HG02870 (cell line): ENCODE measurements at regions not wholly inside any gene's neighbourhood (a gene's known extent, or its start where the extent isn't known, plus 50 kb on each side); places are given as distances from the start of the nearest gene placed in this dataset.
A peak's percentile ranks its signal among the peaks of the same experiment; 100 is the strongest.
"Not testable (repeated sequence)": the region's sequence is repeated elsewhere in the genome, so short reads cannot be mapped to it uniquely, and the experiment has no call there.

Experiments
- ATAC-seq: cut with Tn5 transposase; IDR thresholded peaks from one replicate; pipeline ENCODE4 v1.9.1; 2021; ENCODE audit warnings: mild to moderate bottlenecking, moderate library complexity; ENCODE audit not compliant: unreplicated experiment

DNA sequence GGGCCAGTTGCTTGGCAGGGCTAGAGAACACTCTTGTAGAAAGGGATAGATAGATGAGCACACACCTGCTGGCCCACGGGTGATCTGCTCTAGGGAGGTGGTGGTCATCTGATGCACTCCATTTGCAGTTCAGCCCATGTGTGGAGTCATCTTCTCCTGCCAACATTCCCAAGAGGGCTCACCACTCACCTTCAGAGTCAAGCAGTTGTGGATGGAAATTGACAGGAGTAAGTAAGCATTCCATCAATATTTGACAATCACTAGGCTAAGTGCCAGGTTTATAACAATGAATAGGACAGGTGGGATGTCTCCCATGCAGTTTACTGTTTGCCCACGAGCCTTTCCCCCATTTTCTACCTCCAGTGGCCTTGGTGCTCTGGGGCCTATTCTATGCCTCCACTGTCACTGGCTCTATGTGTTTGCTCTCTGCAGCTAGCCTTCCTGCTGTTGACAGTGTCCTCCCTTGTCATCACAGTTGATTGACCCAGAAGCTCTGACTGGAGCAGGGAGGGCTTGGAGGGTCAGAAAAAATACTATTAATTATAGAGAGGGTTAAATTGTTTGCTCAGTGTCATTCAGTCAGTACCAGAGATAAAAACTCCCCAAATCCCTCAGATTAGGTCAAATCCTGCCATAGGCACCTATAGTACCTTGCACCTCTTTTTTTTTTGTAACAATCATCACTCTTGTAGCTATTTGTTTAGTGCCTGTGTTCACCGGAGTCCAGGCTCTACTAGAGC lies 134.6 kb upstream of the PZP start:
- no peak for ATAC-seq

- no peak for ATAC-seq
Observed at GRCh38 chr12:9341260-9341585, 133.0 kb upstream of the PZP start.

DNA sequence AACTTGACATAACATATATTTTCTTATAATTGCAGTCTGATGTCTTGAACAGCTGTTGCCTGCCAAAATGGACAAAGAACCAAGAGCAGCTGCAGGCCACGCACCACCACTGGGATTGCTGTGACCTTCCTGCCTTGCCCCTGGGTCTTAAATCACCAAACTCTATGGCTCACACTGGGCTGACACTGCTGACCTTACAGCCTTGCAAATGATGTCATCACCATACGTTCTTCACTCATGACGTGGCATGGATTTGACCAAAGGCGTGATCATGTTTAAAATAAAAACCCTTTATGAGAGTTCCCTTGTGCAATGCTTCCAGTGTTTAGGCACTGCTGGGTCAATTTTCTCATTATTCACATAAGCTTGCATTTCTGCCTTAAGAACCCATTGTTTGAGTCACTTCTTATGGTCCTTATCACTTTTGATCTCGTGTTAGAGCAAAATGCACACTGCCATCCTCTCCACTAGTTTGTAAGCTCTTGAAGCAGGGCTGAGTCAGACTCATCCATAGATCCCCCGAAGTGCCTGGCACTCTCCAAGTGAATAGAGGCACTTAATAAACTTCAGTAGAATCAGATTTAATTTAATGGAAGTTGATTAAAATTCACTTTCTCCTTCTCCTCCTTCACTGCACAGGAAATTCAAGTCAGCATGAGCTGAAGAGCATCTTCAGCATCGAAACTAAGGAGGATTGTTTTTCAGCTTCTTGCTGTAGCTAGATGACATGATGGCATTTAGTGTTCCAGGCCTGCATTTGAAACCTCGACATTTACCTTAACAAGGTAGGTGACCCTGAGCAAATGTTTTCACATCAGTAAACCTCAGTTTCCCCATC lies 132.4 kb upstream of the PZP start:
- no peak for ATAC-seq

DNA sequence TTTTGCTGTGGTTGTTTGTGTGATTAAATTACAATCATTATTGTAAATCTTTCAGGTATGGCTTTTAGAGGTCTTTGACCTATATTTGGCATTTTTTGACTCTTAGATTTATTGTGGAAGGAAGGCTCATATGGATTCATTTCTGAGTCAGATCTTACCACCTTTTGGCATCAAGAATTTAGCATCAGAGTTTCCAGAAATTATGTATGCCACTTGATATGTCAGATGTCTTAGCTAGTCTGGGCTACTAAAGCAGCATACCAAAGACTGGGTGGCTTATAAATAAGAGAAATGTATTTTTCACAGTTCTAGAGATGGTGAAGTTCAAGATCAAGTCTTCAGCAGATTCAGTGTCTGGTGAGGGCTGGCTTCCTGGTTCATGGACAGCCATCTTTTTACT lies 129.5 kb upstream of the PZP start:
- ATAC-seq: no peak

GRCh38 chr12:9336375-9337011 lies 128.3 kb upstream of the PZP start:
- ATAC-seq: not testable (repeated sequence)

- no peak for ATAC-seq
Observed at GRCh38 chr12:9335867-9336266, 127.7 kb upstream of the PZP start.

DNA sequence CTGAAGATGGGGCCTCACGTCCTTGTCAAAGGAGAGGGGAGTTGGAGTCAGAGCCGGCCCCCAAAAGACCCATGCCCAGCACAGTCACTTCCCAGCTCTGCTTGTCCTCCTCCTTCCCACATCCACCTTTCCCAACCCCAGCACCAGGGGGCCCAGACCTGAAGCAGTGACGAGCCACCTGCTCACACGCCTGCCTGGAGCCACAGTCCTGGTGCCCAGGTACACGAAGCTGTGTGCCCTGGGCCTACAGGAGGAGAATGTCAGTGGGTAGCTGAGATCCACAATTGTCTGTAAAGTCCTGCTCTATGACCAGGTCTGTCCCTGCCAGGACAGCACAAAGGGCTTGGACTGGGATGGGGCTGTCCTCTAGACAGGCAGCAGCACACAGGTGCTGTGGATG lies 126.8 kb upstream of the PZP start:
- ATAC-seq: no peak

- ATAC-seq: no peak
Observed at GRCh38 chr12:9334041-9334692, 126.0 kb upstream of the PZP start.

DNA sequence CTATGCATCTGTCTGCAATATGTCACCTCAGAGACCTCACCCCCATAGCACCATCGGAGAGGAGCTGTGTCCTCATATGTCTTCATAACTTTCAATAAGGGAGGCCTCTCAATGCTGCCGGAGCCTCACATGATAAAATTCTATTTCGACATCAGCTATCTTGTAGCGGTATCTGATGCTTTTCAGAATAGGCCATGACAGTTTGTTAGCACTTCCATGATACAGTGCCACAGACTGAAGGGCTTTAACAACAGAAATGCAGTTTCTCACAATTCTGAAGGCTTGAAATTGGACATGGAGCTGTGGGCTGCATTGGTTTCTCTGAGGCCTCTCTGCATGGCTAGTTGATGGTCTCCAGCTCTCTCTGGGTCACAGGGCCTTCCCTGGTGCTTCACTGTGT lies 125.0 kb upstream of the PZP start:
- ATAC-seq: no peak

DNA sequence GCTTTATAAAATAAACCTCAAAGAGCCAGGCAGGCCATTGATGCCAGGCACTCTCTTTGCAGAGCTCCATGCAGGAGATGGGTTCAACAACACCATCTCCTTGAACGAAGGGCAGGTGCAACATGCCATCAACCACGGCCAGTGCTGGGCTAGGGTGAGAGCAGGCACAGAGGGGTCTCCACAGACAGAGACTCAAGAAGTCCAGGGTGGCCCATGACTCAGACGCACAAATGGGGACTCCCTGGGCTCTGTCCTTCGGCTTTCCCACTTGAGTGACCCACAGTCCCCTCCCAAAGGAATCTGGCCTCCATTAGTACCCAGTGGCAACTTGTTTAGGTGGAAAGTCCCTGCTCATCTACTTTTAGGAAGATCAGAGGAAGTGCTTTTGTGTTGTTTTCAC lies 124.4 kb upstream of the PZP start:
- ATAC-seq: no peak

GRCh38 chr12:9331218-9331626 lies 123.0 kb upstream of the PZP start:
- peak; percentile 45 for ATAC-seq

DNA sequence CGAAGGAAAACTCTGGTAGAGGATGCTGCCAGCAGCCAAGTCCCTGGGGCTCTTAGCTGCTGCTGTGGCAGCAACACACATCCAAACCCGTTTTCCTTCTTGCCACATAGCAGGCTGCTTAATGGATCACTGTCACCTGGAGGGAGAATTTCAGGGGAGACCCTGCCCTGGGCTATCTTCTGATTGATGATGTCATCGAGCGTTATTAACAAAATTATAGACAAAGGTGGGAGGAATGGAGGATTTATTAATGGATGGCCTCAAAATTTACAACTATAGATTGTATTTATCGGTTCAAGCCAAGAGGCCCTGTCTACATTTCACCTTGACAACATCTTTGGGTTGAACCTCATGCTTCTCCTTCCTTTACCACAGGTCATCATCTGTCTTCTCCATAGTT lies 120.8 kb upstream of the PZP start:
- no peak for ATAC-seq

- no peak for ATAC-seq
Observed at GRCh38 chr12:9328065-9328464, 119.9 kb upstream of the PZP start.

DNA sequence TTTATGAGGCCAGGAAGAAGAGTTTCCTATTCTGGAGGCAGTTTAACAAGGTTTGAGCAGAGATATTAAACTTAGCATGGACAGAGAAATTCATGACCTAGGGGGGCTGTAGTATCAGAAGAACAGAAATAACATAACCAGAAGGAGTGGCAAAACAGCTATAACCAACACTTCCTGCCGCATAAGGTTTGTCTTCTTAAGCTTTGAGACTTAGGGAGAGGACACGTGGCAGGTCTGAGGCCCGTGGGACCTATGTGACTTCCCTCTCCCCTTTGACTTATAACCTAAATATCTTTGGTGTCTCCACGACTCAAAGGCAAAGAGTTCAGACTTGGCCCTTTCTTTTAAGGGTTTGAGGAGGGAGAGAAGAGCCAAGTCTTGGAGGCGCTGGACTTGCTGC lies 119.1 kb upstream of the PZP start:
- no peak for ATAC-seq

- not testable (repeated sequence) for ATAC-seq
Observed at GRCh38 chr12:9326849-9327248, 118.7 kb upstream of the PZP start.

- ATAC-seq: no peak
Observed at GRCh38 chr12:9326085-9326484, 117.9 kb upstream of the PZP start.

GRCh38 chr12:9325471-9325870 lies 117.3 kb upstream of the PZP start:
- no peak for ATAC-seq

GRCh38 chr12:9324782-9325181 lies 116.6 kb upstream of the PZP start:
- ATAC-seq: no peak

GRCh38 chr12:9323144-9323681 lies 115.0 kb upstream of the PZP start:
- ATAC-seq: no peak

DNA sequence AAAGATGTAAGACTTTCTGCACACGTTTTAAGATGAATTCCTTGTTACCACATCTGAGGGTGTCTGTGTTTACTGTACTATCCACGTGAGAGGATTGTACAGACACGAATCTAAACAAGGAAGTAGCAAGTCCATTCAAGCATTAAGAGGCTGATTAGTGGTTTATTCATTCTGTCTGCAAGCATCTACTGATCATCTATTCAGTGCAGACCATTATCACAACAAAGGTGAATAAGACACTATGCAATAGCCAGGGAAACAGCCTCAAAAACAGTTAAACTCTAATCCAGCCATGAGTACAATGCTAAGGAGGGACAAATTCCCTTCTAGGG lies 111.6 kb upstream of the PZP start:
- no peak for ATAC-seq

DNA sequence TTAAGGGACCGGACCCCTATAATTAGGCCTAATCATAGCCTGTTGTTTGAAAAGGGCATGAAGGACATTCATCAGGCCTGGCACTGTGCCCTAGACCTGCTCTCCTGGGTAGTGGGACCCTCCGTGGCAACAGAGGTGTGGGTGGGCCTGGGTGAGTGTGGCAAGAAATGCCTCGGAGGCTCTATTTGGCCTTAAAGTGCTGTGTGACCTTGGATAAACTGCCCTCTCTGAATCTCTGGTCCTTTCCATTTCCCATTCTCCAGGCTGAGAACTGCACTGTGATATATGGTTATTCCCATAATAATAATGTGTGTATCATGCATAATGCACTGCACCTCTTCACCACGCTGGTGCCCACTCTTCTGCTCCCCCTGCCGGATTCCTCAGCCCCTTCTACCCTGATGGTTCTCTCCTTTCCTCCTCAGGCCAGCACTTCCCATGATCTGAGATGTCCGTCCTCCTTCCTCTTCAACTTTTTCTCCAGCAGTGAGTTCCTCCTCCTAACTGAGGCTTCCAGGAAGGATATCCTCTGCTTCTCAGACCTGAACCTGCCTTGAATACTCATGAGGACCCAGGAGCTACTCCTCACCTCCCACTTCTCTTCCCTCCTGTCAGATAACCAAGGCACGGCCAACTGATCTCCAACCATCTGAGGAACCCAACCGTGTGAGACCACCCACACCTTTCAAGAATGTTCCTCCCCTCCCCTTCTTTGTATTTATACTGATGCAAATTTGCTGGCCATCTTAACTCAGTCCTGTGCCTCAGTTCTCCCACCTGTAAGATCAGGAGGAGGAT lies 111.0 kb upstream of the PZP start:
- ATAC-seq: no peak
